ENCODE measurements at regions not wholly inside any gene's neighbourhood (a gene's known extent, or its start where the extent isn't known, plus 50 kb on each side); places are given as distances from the start of the nearest gene placed in this dataset.

GRCh38 chr4:13988353-13989305 is 361.1 kb upstream of the BOD1L1 start (continued):
- TF ChIP-seq TAF1 (IDR thresholded peaks at IDR 0.05; ENCODE audit: low read depth, low read length) (no peak), POLR2A (IDR thresholded peaks at IDR 0.05; ENCODE audit: control extremely low read depth in 1 of 2, low read depth in 2 of 2, low read length in 2 of 2) (no peak), ZNF274 (IDR thresholded peaks at IDR 0.05; ENCODE audit: borderline replicate concordance, extremely low read depth, low read length) (no peak), JUND (IDR thresholded peaks at IDR 0.05; ENCODE audit: low read length) (no peak), CBX8 (IDR thresholded peaks at IDR 0.05; ENCODE audit: borderline replicate concordance, low read depth, low read length) (no peak), POLR2AphosphoS5 (IDR thresholded peaks at IDR 0.05; ENCODE audit: low read depth, low read length) (no peak)

Data from H1 (cell line).